ENCODE measurements at regions not wholly inside any gene's neighbourhood (a gene's known extent, or its start where the extent isn't known, plus 50 kb on each side); places are given as distances from the start of the nearest gene placed in this dataset.

DNA sequence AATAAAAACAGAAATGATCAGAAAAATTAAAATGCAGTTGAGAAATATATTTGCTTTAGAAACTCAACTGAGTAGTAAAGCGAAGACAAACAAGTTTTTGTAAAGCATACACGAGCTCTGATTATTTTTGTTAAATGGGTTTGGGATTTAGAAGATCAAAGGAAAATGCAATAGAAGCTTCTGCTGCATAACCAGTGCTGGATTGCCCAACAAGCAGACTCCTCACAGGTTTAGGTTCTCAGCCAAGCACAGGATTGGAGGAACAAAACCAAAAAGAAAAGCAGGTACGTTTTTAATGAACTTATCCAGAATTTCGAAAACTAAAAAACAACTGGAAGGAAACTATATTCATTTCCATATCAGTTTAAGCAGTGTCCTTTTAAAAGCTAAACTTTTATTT is 423.8 kb downstream of the TMEM161B start:
- H3K9me2 ChIP-seq (ENCODE audit: insufficient read depth, low read length): no peaks in the 10 kb centered on the region
- no peaks in the 10 kb centered on the region for H3K27me3 ChIP-seq (ENCODE audit: insufficient read depth, low read depth, low read length)
- H3K36me3 ChIP-seq (ENCODE audit: insufficient read depth, low read length): no peaks in the 10 kb centered on the region
- H3K4me3 ChIP-seq (ENCODE audit: low read length): no peak overlapping the region
- H3K9me3 ChIP-seq (ENCODE audit: low read length): no peaks in the 10 kb centered on the region
- H2AFZ ChIP-seq (ENCODE audit: low read depth, low read length): no peak overlapping the region
- no peaks in the 10 kb centered on the region for H4K20me1 ChIP-seq (ENCODE audit: insufficient read depth)
- H3K27ac ChIP-seq (ENCODE audit: low read length): no peak overlapping the region
- TF ChIP-seq, protein P1, sequence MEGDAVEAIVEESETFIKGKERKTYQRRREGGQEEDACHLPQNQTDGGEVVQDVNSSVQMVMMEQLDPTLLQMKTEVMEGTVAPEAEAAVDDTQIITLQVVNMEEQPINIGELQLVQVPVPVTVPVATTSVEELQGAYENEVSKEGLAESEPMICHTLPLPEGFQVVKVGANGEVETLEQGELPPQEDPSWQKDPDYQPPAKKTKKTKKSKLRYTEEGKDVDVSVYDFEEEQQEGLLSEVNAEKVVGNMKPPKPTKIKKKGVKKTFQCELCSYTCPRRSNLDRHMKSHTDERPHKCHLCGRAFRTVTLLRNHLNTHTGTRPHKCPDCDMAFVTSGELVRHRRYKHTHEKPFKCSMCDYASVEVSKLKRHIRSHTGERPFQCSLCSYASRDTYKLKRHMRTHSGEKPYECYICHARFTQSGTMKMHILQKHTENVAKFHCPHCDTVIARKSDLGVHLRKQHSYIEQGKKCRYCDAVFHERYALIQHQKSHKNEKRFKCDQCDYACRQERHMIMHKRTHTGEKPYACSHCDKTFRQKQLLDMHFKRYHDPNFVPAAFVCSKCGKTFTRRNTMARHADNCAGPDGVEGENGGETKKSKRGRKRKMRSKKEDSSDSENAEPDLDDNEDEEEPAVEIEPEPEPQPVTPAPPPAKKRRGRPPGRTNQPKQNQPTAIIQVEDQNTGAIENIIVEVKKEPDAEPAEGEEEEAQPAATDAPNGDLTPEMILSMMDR (IDR thresholded peaks at IDR 0.05; ENCODE audit: poor library complexity, severe bottlenecking): no peak
- TF ChIP-seq MXI1 (conservative IDR thresholded peaks at IDR 0.05; ENCODE audit: poor library complexity, severe bottlenecking): no peak
- TF ChIP-seq EP300 (conservative IDR thresholded peaks at IDR 0.05; ENCODE audit: poor library complexity, severe bottlenecking): no peak
- no peak for TF ChIP-seq RAD21 (conservative IDR thresholded peaks at IDR 0.05)
- TF ChIP-seq EZH2 (IDR thresholded peaks at IDR 0.05; ENCODE audit: borderline replicate concordance, insufficient read depth, low read length, poor library complexity, severe bottlenecking): no peak
- no peak for TF ChIP-seq POLR2AphosphoS5 (IDR thresholded peaks at IDR 0.05)
- no peak for TF ChIP-seq TAF1 (IDR thresholded peaks at IDR 0.05; ENCODE audit: low read depth)
- TF ChIP-seq, protein P2, sequence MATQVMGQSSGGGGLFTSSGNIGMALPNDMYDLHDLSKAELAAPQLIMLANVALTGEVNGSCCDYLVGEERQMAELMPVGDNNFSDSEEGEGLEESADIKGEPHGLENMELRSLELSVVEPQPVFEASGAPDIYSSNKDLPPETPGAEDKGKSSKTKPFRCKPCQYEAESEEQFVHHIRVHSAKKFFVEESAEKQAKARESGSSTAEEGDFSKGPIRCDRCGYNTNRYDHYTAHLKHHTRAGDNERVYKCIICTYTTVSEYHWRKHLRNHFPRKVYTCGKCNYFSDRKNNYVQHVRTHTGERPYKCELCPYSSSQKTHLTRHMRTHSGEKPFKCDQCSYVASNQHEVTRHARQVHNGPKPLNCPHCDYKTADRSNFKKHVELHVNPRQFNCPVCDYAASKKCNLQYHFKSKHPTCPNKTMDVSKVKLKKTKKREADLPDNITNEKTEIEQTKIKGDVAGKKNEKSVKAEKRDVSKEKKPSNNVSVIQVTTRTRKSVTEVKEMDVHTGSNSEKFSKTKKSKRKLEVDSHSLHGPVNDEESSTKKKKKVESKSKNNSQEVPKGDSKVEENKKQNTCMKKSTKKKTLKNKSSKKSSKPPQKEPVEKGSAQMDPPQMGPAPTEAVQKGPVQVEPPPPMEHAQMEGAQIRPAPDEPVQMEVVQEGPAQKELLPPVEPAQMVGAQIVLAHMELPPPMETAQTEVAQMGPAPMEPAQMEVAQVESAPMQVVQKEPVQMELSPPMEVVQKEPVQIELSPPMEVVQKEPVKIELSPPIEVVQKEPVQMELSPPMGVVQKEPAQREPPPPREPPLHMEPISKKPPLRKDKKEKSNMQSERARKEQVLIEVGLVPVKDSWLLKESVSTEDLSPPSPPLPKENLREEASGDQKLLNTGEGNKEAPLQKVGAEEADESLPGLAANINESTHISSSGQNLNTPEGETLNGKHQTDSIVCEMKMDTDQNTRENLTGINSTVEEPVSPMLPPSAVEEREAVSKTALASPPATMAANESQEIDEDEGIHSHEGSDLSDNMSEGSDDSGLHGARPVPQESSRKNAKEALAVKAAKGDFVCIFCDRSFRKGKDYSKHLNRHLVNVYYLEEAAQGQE (IDR thresholded peaks at IDR 0.05; ENCODE audit: borderline replicate concordance): no peak
- TF ChIP-seq SMC3 (conservative IDR thresholded peaks at IDR 0.05; ENCODE audit: poor library complexity): no peak
- no peaks in the 10 kb centered on the region for H3K79me2 ChIP-seq (replicated peaks; ENCODE audit: insufficient read depth, low read length)
- no peak overlapping the region for H3K4me2 ChIP-seq (ENCODE audit: low read length)
- H3F3A ChIP-seq (ENCODE audit: insufficient read depth, low read length, poor library complexity, severe bottlenecking): peaks cover 2% of the 10 kb centered on the region
- no peak overlapping the region for H3K9ac ChIP-seq (ENCODE audit: low read length)

DNA sequence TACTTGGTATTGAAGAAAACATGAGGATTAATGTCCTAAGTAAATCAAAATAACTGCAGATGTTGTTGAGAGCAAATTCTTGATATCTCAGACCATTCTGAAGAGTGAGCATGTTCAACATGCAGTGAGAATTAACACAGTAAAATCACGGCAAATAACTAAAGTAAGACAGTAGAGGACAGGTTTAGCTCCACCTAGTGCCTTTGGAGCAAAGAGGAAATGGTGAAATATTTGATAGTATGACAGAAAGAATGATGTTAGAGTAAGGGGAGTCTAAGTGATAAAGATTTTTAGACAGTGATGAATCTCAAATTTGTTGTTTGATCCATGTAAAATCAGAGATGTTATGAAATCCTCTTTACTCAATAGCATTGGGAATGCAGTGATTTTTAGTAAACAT is 424.2 kb downstream of the TMEM161B start:
- Histone ChIP-seq H3K4me2 (ENCODE audit: low read length) (no peak overlapping the region), H3K27me3 (ENCODE audit: insufficient read depth, low read depth, low read length) (no peaks in the 10 kb centered on the region), H3K9ac (ENCODE audit: low read length) (no peak overlapping the region), H3K9me3 (ENCODE audit: low read length) (no peaks in the 10 kb centered on the region), H2AFZ (ENCODE audit: low read depth, low read length) (no peak overlapping the region), H4K20me1 (ENCODE audit: insufficient read depth) (no peaks in the 10 kb centered on the region), H3K36me3 (ENCODE audit: insufficient read depth, low read length) (no peaks in the 10 kb centered on the region), H3K9me2 (ENCODE audit: insufficient read depth, low read length) (no peaks in the 10 kb centered on the region), H3K4me3 (ENCODE audit: low read length) (no peak overlapping the region), H3K27ac (ENCODE audit: low read length) (no peak overlapping the region), H3F3A (ENCODE audit: insufficient read depth, low read length, poor library complexity, severe bottlenecking) (peaks cover 2% of the 10 kb centered on the region), H3K79me2 (replicated peaks; ENCODE audit: insufficient read depth, low read length) (no peaks in the 10 kb centered on the region)
- TF ChIP-seq EZH2 (IDR thresholded peaks at IDR 0.05; ENCODE audit: borderline replicate concordance, insufficient read depth, low read length, poor library complexity, severe bottlenecking): no peak
- TF ChIP-seq, protein P1 (IDR thresholded peaks at IDR 0.05; ENCODE audit: poor library complexity, severe bottlenecking): no peak

All from neural cell (in vitro differentiated cells).